Omental fat pad (tissue), 3 donors: ENCODE measurements at regions not wholly inside any gene's neighbourhood (a gene's known extent, or its start where the extent isn't known, plus 50 kb on each side); places are given as distances from the start of the nearest gene placed in this dataset.

Source experiments
- ATAC-seq: fragments of 150-250 bp; one replicate; pipeline ENCODE4 v1.9.1; 2016; ENCODE audit warnings: mild to moderate bottlenecking, moderate library complexity; ENCODE audit not compliant: low FRiP score
- DNase-seq: peaks from one replicate; pipeline ENCODE4 v3.0.0-alpha.2; 2019; ENCODE audit warnings: low spot score
- TF ChIP-seq, protein P1 (sequence below), 3 donors: fragments of 450-650 bp; IDR thresholded peaks; one replicate each; pipeline ENCODE4 v1.5.1; 2016 to 2017; ENCODE audit warnings: antibody characterized with exemption in 3 of 3, mild to moderate bottlenecking in 3 of 3, moderate library complexity in 2 of 3

GRCh38 chr13:91141543-91142061, 205.9 kb upstream of the MIR17HG start:
- ATAC-seq (no peak), DNase-seq (no peak)
- TF ChIP-seq, protein P1, sequence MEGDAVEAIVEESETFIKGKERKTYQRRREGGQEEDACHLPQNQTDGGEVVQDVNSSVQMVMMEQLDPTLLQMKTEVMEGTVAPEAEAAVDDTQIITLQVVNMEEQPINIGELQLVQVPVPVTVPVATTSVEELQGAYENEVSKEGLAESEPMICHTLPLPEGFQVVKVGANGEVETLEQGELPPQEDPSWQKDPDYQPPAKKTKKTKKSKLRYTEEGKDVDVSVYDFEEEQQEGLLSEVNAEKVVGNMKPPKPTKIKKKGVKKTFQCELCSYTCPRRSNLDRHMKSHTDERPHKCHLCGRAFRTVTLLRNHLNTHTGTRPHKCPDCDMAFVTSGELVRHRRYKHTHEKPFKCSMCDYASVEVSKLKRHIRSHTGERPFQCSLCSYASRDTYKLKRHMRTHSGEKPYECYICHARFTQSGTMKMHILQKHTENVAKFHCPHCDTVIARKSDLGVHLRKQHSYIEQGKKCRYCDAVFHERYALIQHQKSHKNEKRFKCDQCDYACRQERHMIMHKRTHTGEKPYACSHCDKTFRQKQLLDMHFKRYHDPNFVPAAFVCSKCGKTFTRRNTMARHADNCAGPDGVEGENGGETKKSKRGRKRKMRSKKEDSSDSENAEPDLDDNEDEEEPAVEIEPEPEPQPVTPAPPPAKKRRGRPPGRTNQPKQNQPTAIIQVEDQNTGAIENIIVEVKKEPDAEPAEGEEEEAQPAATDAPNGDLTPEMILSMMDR (IDR thresholded peaks at IDR 0.05): no peak

DNA sequence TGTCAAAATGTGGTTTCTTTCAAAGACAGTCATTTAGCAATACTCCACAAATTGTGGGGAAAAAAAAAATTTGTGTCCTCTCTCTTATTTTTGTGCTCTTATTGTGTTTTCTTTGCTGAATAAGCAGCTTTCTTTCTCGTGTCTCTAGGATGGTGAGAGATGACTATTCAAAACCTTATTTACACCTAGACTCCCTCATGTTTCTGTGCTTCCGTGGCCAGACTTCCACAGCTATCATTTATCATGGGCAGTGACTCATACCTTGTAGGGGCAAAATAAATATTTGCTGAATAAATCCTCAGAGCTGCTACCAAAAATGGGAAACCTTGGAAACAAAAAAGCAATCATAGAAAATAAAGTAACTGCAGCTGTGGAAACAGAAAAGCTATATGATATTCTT, 204.9 kb upstream of the MIR17HG start:
- ATAC-seq: peak; percentile 94
- no peak for DNase-seq
- TF ChIP-seq, protein P1 (IDR thresholded peaks at IDR 0.05): no peak

- DNase-seq: no peak
- TF ChIP-seq, protein P1 (IDR thresholded peaks at IDR 0.05): no peak
- ATAC-seq: no peak
These were observed 203.4 kb upstream of the MIR17HG start for GRCh38 chr13:91144054-91144453.

GRCh38 chr13:91144486-91144885, 203.0 kb upstream of the MIR17HG start:
- ATAC-seq: no peak
- no peak for DNase-seq

DNA sequence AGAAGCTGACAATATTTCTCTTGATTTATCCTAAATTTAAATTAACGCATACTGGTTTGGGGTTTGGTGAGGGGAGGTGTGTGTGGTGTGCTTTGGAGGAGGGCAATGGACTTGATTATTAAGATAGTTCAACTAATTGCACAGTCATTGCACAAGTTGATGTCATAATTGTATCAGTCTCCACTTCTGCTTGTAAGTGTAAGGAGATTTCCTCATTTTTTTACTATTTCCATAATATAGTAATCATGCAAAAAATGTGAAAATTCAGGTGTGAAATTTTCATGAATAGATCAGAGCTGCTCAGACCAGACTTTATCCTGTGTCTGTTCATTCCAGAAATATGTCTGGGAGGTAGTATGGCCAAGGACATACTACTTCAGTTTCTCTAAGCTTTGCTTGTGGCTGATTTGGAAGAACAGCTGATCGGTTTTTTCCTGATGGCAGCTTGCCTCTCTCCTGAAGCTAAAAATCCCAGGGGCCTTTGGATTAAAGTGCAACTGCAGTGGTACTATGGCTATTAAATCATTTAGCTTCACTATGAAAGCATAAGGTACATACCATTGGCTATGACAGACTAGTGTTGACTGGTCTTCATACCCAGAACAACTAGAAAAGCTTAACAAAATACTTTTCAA, 201.8 kb upstream of the MIR17HG start:
- no peak for DNase-seq
- TF ChIP-seq, protein P1 (IDR thresholded peaks at IDR 0.05): no peak
- ATAC-seq: no peak

More at GRCh38 chr13:91144486-91144885, 203.0 kb upstream of the MIR17HG start:
- TF ChIP-seq, protein P1 (IDR thresholded peaks at IDR 0.05): no peak

GRCh38 chr13:91146601-91147000, 200.9 kb upstream of the MIR17HG start:
- TF ChIP-seq, protein P1 (IDR thresholded peaks at IDR 0.05): no peak

GRCh38 chr13:91148098-91148497, 199.4 kb upstream of the MIR17HG start:
- TF ChIP-seq, protein P1 (IDR thresholded peaks at IDR 0.05): no peak
- ATAC-seq (no peak), DNase-seq (no peak)

More at GRCh38 chr13:91146601-91147000, 200.9 kb upstream of the MIR17HG start:
- ATAC-seq: no peak
- DNase-seq: no peak
